Uterus (tissue), 2 donors: ENCODE measurements at regions not wholly inside any gene's neighbourhood (a gene's known extent, or its start where the extent isn't known, plus 50 kb on each side); places are given as distances from the start of the nearest gene placed in this dataset.

Experiments used
- CTCF ChIP-seq, 4 experiments: fragments of 200-600 bp in 2 of 4; fragments of 450-650 bp in 2 of 4; sonication (generic) in 2 of 4; IDR thresholded peaks; one replicate each; pipeline ENCODE4 v1.5.1; 2016 to 2019; ENCODE audit warnings: antibody characterized with exemption in 4 of 4, mild to moderate bottlenecking in 2 of 4, moderate library complexity in 1 of 4
- POLR2A ChIP-seq, 2 donors: fragments of 450-650 bp; IDR thresholded peaks; one replicate each; pipeline ENCODE4 v1.6.1; 2016; ENCODE audit warnings: antibody characterized with exemption in 2 of 2, mild to moderate bottlenecking in 1 of 2, moderate library complexity in 1 of 2

- no peak for TF ChIP-seq CTCF (IDR thresholded peaks at IDR 0.05)
- no peak for TF ChIP-seq POLR2A (IDR thresholded peaks at IDR 0.05)
Observed at GRCh38 chr2:88296247-88296646, 126.1 kb downstream of the THNSL2 start.
